HepG2 (cell line): ENCODE measurements at regions not wholly inside any gene's neighbourhood (a gene's known extent, or its start where the extent isn't known, plus 50 kb on each side); places are given as distances from the start of the nearest gene placed in this dataset.

Experiments
- ATAC-seq: fragments of 200-7000 bp; cut with Tn5 transposase; 3 replicates; pipeline ENCODE4 v1.9.1; 2020; ENCODE audit warnings: mild to moderate bottlenecking, moderate library complexity
- BruUV-seq: library from RNA; stranded (reverse); fragments of 400-500 nt; replicated peaks from 2 replicates; lab custom pipeline; 2021; lab: Mats Ljungman, UMichigan
- CTCF ChIA-PET: fragments of 300-600 bp; formaldehyde crosslinking; extraction: SDS; loops from one replicate; lab custom pipeline; 2021; ENCODE audit warnings: low total read pairs, inconsistent platforms, low intra/inter-chr PET ratio; lab: Yijun Ruan, JAX
- POLR2A ChIA-PET: fragments of 350-600 bp; sonication (Branson Sonifier 250); formaldehyde crosslinking; loops from one replicate; lab custom pipeline; 2020; ENCODE audit warnings: antibody characterized with exemption, inconsistent platforms; lab: Yijun Ruan, JAX
- DNase-seq: peaks from one replicate; pipeline ENCODE4 v3.0.0-alpha.2; 2015; ENCODE audit warnings: low spot score
- FAIRE-seq: peaks from 3 replicates; lab custom pipeline; 2011; peaks lifted over from hg19 to GRCh38; lab: Jason Lieb, UNC
- H2AFZ ChIP-seq: one replicate; pipeline ENCODE4 v1.6.1; 2011; ENCODE audit warnings: low read length, inconsistent platforms
- H3K27ac ChIP-seq: fragments of 300-600 bp; 3 replicates; pipeline ENCODE4 v1.8.0; 2011; ENCODE audit warnings: mixed run types, mild to moderate bottlenecking, mixed read lengths, low read length, inconsistent platforms; ENCODE audit not compliant: insufficient read depth; ENCODE audit errors: extremely low read length
- H3K27me3 ChIP-seq, 2 experiments: fragments of 200-600 bp in 1 of 2; 2 replicates in 1 of 2; 3 replicates in 1 of 2; pipeline versions ENCODE4 v1.6.0 to v1.8.0; 2011; ENCODE audit warnings: low read length in 2 of 2, mild to moderate bottlenecking in 2 of 2, moderate library complexity in 2 of 2, inconsistent platforms in 1 of 2; ENCODE audit not compliant: insufficient read depth in 2 of 2, control insufficient read depth in 1 of 2
- H3K36me3 ChIP-seq, 2 experiments: fragments of 200-600 bp in 1 of 2; replicated peaks in 1 of 2; 2 replicates in 1 of 2; 3 replicates in 1 of 2; pipeline versions ENCODE4 v1.5.1 to v1.8.0; 2011; ENCODE audit warnings: low read length in 2 of 2, inconsistent platforms in 1 of 2; ENCODE audit not compliant: insufficient read depth in 2 of 2, control insufficient read depth in 1 of 2
- H3K4me1 ChIP-seq: 2 replicates; pipeline ENCODE4 v1.5.1; 2012; ENCODE audit warnings: low read length, inconsistent platforms; ENCODE audit not compliant: insufficient read depth
- H3K4me2 ChIP-seq: 2 replicates; pipeline ENCODE4 v1.6.0; 2011; ENCODE audit warnings: low read depth, low read length, inconsistent platforms
- H3K4me3 ChIP-seq, 3 experiments: fragments of 200-600 bp in 1 of 3; sonication (generic), shearing (Covaris generic) in 1 of 3; replicated peaks in 1 of 3; 2 replicates each; pipeline ENCODE4 v1.5.1; 2011 to 2016; ENCODE audit warnings: low read length in 3 of 3, inconsistent platforms in 2 of 3, low read depth in 2 of 3, mild to moderate bottlenecking in 2 of 3, control low read depth in 1 of 3, mixed read lengths in 1 of 3; ENCODE audit not compliant: insufficient read depth in 1 of 3
- H3K79me2 ChIP-seq: one replicate; pipeline ENCODE4 v1.6.1; 2011; ENCODE audit warnings: low read length, inconsistent platforms; ENCODE audit not compliant: insufficient read depth
- H3K9ac ChIP-seq: 2 replicates; pipeline ENCODE4 v1.6.0; 2011; ENCODE audit warnings: mild to moderate bottlenecking, low read depth, low read length, inconsistent platforms; ENCODE audit not compliant: insufficient read depth
- H3K9me3 ChIP-seq: 2 replicates; pipeline ENCODE4 v1.5.1; 2012; ENCODE audit warnings: mild to moderate bottlenecking, low read length
- H4K20me1 ChIP-seq: 2 replicates; pipeline ENCODE4 v1.6.0; 2011; ENCODE audit warnings: inconsistent platforms, mild to moderate bottlenecking, low read length, moderate library complexity; ENCODE audit not compliant: insufficient read depth
- ERF ChIP-seq: IDR thresholded peaks from 2 replicates; pipeline ENCODE4 v1.6.1; 2018; ENCODE audit warnings: missing biosample characterization, missing genetic modification reagents
- GATAD2A ChIP-seq: IDR thresholded peaks from 2 replicates; pipeline ENCODE4 v1.6.1; 2016
- GTF2F1 ChIP-seq: fragments of 150-350 bp; IDR thresholded peaks from 2 replicates; pipeline ENCODE4 v1.6.1; 2014; ENCODE audit warnings: low read length
- ISX ChIP-seq: sonication (generic); formaldehyde crosslinking; conservative IDR thresholded peaks from 2 replicates; pipeline ENCODE4 v1.5.0; 2020; ENCODE audit warnings: missing genetic modification reagents
- ZBTB4 ChIP-seq: sonication (generic); formaldehyde crosslinking; IDR thresholded peaks from 2 replicates; pipeline ENCODE4 v1.4.0; 2020; ENCODE audit warnings: missing genetic modification reagents, mild to moderate bottlenecking, borderline replicate concordance
- ZFX ChIP-seq: sonication (generic); formaldehyde crosslinking; IDR thresholded peaks from 2 replicates; pipeline ENCODE4 v1.4.0; 2020; ENCODE audit warnings: mild to moderate bottlenecking, low read depth, missing genetic modification reagents, moderate library complexity
- ZNF281 ChIP-seq: sonication (generic); formaldehyde crosslinking; IDR thresholded peaks from 2 replicates; pipeline ENCODE4 v1.4.0; 2020; ENCODE audit warnings: missing genetic modification reagents, borderline replicate concordance
- ZNF510 ChIP-seq: sonication (generic); formaldehyde crosslinking; IDR thresholded peaks from 2 replicates; pipeline ENCODE4 v1.4.0; 2020; ENCODE audit warnings: low read depth, mild to moderate bottlenecking, missing genetic modification reagents
- ZNF605 ChIP-seq: sonication (generic); formaldehyde crosslinking; IDR thresholded peaks from 2 replicates; pipeline ENCODE4 v1.8.0; 2022; ENCODE audit warnings: mild to moderate bottlenecking, missing genetic modification reagents
- ZNF644 ChIP-seq: IDR thresholded peaks from 2 replicates; pipeline ENCODE4 v1.6.1; 2016; ENCODE audit warnings: low read depth
- ZNF782 ChIP-seq: sonication (generic); formaldehyde crosslinking; IDR thresholded peaks from 2 replicates; pipeline ENCODE4 v1.4.0; 2020; ENCODE audit warnings: missing genetic modification reagents, mild to moderate bottlenecking, borderline replicate concordance
- WGBS: methylation state at CpG from one replicate; pipeline ENCODE4 v1.1.6; 2017; ENCODE audit warnings: low lambda C conversion rate; 5-methylcytosine and 5-hydroxymethylcytosine counted together
- in situ Hi-C: cut with HindIII; loops from 2 replicates; pipeline ENCODE4 v1.10.0; 2017; ENCODE audit warnings: low pct_unique_long_range_greater_than_20kb; ENCODE audit not compliant: extremely low pct_ligation_motif_present
- intact Hi-C: fragments of 100-400 bp; cut with micrococcal nuclease; formaldehyde crosslinking; loops from one replicate; pipeline ENCODE4 v1.10.0; 2022; ENCODE audit not compliant: unreplicated experiment
- TF ChIP-seq, protein P1 (sequence below): sonication (generic); formaldehyde crosslinking; IDR thresholded peaks from 2 replicates; pipeline ENCODE4 v1.8.1; 2023; ENCODE audit warnings: missing genetic modification reagents, mild to moderate bottlenecking, borderline replicate concordance

GRCh38 chr5:2204366-2205184, 321.9 kb upstream of the IRX4 start:
- no peak for TF ChIP-seq ISX (CRISPR knock-in tag)
- no peak for TF ChIP-seq ZBTB4
- TF ChIP-seq, protein P1, sequence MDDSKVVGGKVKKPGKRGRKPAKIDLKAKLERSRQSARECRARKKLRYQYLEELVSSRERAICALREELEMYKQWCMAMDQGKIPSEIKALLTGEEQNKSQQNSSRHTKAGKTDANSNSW (CRISPR knock-in tag) = no peak
- TF ChIP-seq ZNF644 (CRISPR knock-in tag) = no peak
- no peak for TF ChIP-seq ZNF510 (CRISPR knock-in tag)
- TF ChIP-seq GTF2F1 = no peak
- no peak for TF ChIP-seq GATAD2A
- no peak for TF ChIP-seq ZNF782
- TF ChIP-seq ERF (CRISPR knock-in tag) = no peak
- TF ChIP-seq ZFX (CRISPR knock-in tag) = no peak
- TF ChIP-seq ZNF281 (CRISPR knock-in tag) = no peak
- TF ChIP-seq ZNF605 (CRISPR knock-in tag) = no peak
- no peaks in the 10 kb centered on the region for H3K79me2 ChIP-seq
- H3K9me3 ChIP-seq = no peaks in the 10 kb centered on the region
- ChIA-PET CTCF (no interaction called here), POLR2A (no interaction called here)
- no peak overlapping the region for H3K9ac ChIP-seq
- BruUV-seq = no TSS peak
- no peak overlapping the region for H2AFZ ChIP-seq
- in situ Hi-C loops = loop anchor here (10.0 to 25.0 kb wide), 2 partner anchors 533 to 1400 kb away; no protein-coding TSS in a partner anchor
- no peak overlapping the region for H3K4me2 ChIP-seq
- H3K4me1 ChIP-seq = no peaks in the 10 kb centered on the region
- peaks cover 2 to 29% of the 10 kb centered on the region in 2 experiments; a peak in 3 of 5 replicates for H3K27me3 ChIP-seq
- ATAC-seq (no peak), FAIRE-seq (no peak), DNase-seq (no peak)
- intact Hi-C loops = loop anchor here (5.0 kb wide), 2 partner anchors 578 to 1398 kb away; no protein-coding TSS in a partner anchor
- 14% methylated on average over 18 of the region's 21 CpGs for WGBS
- H3K4me3 ChIP-seq = no peak overlapping the region
- H3K36me3 ChIP-seq = no peaks in the 10 kb centered on the region
- H4K20me1 ChIP-seq = no peaks in the 10 kb centered on the region; the same call in 1 of the 2 replicates
- no peak overlapping the region for H3K27ac ChIP-seq
